ENCODE measurements at regions not wholly inside any gene's neighbourhood (a gene's known extent, or its start where the extent isn't known, plus 50 kb on each side); places are given as distances from the start of the nearest gene placed in this dataset.

- no peak for DNase-seq (ENCODE audit: low spot score)
These were observed 229.3 kb downstream of the ANKRD50 start for GRCh38 chr4:124483048-124483906.

DNA sequence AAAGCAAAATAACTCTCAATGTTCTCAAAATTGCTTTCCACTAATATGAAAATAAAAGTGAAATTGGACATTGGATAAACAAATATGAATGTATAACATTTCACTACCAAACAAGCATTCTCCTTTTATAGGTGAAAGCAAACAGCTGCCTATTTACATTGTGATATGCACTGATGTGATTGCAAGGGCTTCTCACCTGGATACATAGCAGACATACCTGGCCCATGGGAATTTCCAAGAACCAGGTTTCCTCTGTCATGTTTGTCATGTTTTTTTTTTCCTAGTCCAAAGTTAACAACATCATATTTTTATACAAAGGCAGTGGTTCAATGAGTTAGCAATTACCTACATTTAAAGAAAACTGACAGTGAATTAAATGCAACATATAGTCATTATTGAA, 228.5 kb downstream of the ANKRD50 start:
- DNase-seq (ENCODE audit: low spot score), result no peak

- DNase-seq (ENCODE audit: low spot score), result no peak
These were observed 227.6 kb downstream of the ANKRD50 start for GRCh38 chr4:124484940-124485339.

- DNase-seq (ENCODE audit: low spot score), result no peak
These were observed 226.1 kb downstream of the ANKRD50 start for GRCh38 chr4:124486423-124486822.

- DNase-seq (ENCODE audit: low spot score), result no peak
These were observed 224.9 kb downstream of the ANKRD50 start for GRCh38 chr4:124487651-124488050.

- DNase-seq (ENCODE audit: low spot score), result no peak
These were observed 221.0 kb downstream of the ANKRD50 start for GRCh38 chr4:124491361-124492145.

GRCh38 chr4:124499261-124499660, 213.3 kb downstream of the ANKRD50 start:
- DNase-seq (ENCODE audit: low spot score), result no peak

GRCh38 chr4:124501576-124501975, 211.0 kb downstream of the ANKRD50 start:
- no peak for DNase-seq (ENCODE audit: low spot score)

- no peak for DNase-seq (ENCODE audit: low spot score)
These were observed 208.1 kb downstream of the ANKRD50 start for GRCh38 chr4:124504431-124504830.

DNA sequence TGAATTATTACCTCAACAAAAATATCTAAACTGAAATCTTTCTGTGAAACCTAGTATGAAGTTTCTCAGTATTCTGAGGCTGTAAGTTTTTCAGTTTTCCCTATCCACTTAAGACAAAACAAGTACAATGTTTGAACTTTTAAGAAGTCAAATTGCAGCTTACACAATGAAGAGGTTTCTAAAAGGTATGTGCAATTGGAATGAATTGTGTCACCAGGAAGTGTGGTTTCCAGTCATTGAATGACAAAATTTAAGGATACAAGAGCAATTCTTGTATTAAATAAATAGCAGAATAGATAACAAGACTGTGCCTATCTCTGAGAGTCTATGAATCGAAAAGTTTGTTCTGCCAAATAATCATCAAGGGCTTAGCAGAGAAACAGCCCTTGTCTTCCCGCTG, 207.3 kb downstream of the ANKRD50 start:
- DNase-seq (ENCODE audit: low spot score), result no peak

DNA sequence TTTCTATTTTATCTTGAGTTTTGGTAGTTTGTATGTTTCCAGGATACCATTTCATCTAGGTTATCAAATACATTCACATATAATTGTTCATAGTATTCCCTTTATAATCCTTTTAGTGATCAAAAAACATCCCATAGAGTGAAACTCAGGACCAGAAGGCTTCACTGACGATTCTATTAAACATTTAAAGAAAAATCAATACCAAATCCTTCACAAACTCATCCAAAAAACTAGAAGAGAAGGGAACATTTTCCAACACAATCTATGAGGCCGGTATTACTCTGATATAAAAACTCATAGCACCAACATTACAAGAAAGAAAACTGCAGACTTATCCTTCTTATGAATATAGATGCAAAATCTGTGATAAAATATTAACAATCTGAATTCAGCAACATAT, 203.4 kb downstream of the ANKRD50 start:
- DNase-seq (ENCODE audit: low spot score), result no peak

- no peak for DNase-seq (ENCODE audit: low spot score)
These were observed 197.9 kb downstream of the ANKRD50 start for GRCh38 chr4:124514588-124514987.

DNA sequence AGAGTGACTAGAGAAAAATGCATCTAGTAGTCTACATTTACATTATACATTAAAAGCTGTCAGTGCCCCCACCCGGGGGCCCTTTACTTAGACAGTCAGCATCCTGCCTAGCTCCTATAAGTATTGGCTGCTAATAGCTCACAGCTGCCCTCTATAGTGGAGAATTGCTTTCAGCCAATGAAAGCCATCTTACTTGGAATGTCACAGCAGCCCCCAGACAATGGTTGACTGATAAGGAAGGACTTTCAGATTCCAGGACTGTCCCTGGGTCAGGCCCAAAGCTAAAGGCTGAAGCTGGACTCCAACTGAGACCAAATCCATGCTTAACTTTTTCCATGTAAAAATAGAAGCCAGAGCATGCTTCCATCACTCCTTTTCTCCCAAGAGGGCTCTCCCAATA, 196.9 kb downstream of the ANKRD50 start:
- DNase-seq (ENCODE audit: low spot score), result no peak

DNA sequence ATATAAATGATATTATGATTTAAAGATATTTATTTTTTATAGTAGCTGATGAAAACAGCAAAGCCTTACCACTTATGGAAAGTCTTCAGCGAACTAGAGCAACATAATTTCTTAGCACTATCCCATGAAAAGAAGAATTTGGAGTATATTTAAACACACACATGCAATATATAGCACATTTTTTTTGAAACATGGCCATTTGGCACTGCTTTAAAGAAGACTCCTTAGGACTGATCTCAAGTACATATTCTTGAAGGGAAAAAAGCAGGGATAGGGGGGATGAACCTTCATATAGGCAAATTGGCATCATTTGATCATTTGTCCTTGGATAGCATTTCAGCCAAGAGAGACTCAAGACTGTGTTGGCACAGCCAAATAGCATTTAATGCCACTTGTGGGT, 193.3 kb downstream of the ANKRD50 start:
- no peak for DNase-seq (ENCODE audit: low spot score)

DNA sequence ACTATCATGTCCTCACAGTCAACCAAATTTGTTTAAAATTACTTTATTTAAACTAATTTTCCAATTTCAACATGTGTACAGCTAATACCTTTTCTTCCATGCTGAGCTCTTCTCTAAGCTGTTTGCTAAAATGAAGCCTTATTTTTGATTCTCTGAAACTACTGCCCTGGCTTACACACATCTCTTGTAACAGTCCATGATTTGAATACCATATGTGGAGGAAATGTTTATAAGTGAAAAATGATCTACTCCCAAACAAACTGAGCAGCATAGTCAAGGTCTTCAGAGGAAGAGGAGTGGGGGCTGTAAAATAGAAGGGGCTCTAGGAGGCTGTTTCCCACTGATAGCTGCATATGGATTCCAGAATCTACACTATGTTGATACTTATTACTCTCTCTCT, 188.7 kb downstream of the ANKRD50 start:
- DNase-seq (ENCODE audit: low spot score), result no peak

- DNase-seq (ENCODE audit: low spot score), result no peak
These were observed 187.0 kb downstream of the ANKRD50 start for GRCh38 chr4:124525524-124525923.

GRCh38 chr4:124526331-124526730, 186.2 kb downstream of the ANKRD50 start:
- DNase-seq (ENCODE audit: low spot score), result no peak

GRCh38 chr4:124526769-124527168, 185.8 kb downstream of the ANKRD50 start:
- DNase-seq (ENCODE audit: low spot score), result no peak

- no peak for DNase-seq (ENCODE audit: low spot score)
These were observed 185.2 kb downstream of the ANKRD50 start for GRCh38 chr4:124527364-124527763.

DNA sequence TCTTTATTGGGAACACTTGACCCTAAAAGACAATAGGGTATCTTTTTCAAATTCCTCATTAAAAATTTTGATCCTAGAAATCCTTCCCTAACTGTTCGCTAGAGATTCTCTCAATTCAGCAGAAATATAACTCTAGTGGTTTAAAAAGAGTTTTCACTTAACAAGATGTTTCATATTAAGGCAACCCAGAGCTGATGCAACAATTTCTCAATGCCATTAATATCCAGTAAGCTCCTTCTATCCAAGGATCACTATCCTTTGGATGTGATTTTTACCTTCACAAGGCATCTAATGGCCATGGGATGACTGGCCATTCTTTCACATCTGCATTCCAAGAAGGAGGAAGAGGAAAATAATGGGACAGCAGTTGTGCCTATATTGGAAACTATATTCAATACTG, 183.4 kb downstream of the ANKRD50 start:
- DNase-seq (ENCODE audit: low spot score), result no peak

DNA sequence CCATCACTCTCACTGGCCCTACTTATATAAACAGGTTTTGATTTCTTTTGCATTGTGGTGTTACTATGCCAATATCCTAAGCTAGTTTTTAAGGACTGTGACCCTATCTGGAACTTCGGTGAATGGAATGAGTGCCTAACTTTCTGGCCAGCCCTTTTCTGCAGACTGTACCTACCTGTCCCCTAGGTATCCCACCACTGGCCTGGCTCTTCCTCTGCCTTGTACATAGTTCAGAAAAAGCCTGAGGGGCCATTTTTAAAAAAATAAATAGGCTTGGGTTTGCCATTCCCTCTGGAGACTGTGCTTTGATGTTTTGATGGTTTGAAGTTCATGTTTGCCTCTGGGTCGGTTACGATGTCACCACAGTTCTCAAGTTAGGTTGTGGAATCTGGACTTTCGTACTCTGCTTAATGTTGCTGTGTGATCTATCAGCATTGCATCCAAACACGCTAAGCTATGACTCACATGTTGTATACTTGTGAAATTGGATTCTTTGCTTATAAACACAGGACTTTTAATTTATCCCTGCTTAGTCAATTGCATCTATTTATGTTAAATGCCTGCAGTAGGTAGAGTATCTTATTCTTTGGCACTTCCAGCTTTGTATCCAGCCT, 182.0 kb downstream of the ANKRD50 start:
- no peak for DNase-seq (ENCODE audit: low spot score)

DNA sequence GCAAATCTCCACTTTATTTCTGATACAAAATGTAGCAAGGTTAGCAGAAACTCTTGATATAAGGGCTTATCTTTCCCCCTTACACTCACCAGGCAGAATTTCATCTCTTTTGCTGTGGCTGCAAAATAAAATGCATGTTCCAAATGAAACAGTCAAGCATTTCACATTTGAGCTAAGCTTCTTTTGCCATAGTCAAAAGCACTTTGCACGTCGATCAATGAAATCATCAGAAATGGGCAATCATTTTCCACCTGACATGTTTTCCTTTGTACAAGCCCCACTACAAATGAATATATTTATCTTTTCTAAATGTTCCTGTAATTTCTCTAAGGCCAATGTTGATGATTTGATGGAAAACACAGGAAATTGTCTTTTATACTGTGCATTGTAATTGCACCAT, 178.4 kb downstream of the ANKRD50 start:
- no peak for DNase-seq (ENCODE audit: low spot score)

DNA sequence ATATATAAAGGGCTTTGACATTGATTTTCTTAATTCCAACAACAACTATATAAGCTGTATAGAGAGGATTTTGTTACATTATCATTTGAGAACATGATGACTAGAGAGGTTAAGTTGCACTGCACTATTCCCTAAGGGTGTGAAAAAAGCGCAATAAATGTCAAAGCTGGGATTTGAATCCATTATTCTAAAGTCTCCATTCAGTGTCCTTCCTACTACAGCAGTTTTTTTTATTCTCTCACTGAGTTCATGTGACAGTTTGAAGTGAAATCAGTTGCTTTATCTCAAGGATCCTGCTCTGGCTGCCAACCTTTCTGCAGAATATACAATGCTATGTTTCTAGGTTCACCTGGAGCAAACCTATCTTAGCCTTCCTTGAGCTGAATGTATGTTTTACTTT, 177.5 kb downstream of the ANKRD50 start:
- no peak for DNase-seq (ENCODE audit: low spot score)
